RKO (cell line): ENCODE measurements at regions not wholly inside any gene's neighbourhood (a gene's known extent, or its start where the extent isn't known, plus 50 kb on each side); places are given as distances from the start of the nearest gene placed in this dataset.
"Not testable (repeated sequence)": the region's sequence is repeated elsewhere in the genome, so short reads cannot be mapped to it uniquely, and the experiment has no call there.

Experiments used
- DNase-seq: peaks from one replicate; pipeline ENCODE4 v3.0.0-alpha.2; 2016; ENCODE audit warnings: low spot score

DNA sequence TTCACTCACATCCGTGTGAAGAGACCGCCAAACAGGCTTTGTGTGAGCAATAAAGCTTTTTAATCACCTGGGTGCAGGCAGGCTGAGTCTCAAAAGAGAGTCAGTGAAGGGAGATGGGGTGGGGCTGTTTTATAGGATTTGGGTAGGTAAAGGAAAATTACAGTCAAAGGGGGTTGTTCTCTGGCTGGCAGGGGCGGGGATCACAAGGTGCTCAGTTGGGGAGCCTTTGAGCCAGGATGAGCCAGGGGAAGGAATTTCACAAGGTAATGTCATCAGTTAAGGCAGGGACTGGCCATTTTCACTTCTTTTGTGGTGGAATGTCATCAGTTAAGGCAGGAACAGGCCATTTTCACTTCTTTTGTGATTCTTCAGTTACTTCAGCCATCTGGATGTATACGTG lies 210.3 kb upstream of the ELL2 start:
- not testable (repeated sequence) for DNase-seq

GRCh38 chr5:96170481-96171125 lies 209.0 kb upstream of the ELL2 start:
- DNase-seq: not testable (repeated sequence)

GRCh38 chr5:96168833-96169232 lies 207.2 kb upstream of the ELL2 start:
- DNase-seq: not testable (repeated sequence)

DNA sequence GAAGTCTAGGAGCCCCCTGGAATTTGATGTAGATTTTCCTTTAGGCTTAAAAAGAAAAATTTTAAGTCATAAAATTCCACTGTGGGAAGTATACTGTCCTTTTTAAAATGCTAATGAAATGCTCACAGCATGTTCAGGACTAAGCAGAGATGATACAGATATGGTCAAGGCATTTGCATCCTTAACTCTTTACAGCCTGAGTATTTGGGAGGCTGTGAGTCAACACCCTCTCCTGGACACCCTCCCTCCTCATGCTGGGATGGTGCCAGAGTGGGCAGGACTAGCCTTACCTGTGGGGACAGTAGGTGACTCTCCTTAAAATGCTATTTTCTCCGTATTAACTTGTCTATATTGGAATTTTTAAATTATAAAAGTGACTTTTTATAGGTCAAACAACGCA lies 197.4 kb upstream of the ELL2 start:
- no peak for DNase-seq

- DNase-seq: no peak
Observed at GRCh38 chr5:96157841-96158291, 196.2 kb upstream of the ELL2 start.

DNA sequence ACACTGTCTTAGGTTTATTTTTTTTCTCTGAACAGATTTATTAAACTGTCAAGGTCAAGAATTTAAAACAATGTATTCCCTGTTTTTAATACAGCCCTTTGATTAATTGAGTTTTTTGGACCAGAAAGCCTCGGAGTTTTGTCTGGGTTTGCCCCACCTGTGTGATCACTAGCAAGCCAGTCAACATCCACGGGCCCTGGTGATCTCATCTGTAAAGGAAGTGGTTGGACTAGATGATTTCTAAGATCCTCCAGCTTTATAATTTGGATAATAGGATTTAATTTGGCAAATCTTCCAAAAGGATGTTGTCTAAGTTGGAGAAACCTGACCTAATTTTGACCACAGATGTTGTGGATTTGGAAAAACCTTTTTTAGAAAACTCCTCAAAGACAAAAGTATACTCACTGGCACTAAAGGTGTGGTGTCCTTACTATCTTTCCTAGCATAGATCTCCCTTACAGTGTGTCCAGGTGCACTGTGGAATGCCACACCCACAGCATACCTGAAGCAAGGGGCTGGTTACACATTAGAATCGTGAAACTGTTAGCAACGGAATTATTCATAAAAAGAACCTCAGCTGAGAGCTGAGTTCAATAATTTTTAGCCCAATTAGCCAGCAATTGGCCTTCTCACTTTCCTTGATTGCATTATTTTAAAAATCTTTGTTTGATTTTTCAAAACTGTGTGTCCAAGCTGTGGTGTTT lies 195.6 kb upstream of the ELL2 start:
- no peak for DNase-seq

- DNase-seq: no peak
Observed at GRCh38 chr5:96155147-96155546, 193.5 kb upstream of the ELL2 start.

DNA sequence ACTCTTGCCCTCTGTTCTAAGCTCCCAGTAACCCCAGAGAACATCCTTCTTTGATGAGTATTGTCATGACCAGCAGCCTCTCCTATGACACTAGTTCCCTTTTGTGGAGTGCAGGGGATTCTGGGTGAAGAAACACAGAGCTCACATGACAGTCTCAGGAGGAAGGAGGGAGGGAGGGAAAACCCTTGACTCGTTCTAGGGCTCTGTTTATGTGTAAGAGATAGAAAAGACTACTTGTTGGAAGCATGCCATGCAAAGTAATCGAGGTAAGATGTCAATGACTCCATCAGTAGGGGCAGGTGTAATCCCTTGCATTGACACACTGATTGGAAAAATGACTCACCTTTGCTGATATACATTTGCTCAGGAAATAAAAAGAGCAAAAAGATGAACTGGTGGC lies 190.2 kb upstream of the ELL2 start:
- DNase-seq: peak; percentile 10

- no peak for DNase-seq
Observed at GRCh38 chr5:96150007-96150406, 188.4 kb upstream of the ELL2 start.

DNA sequence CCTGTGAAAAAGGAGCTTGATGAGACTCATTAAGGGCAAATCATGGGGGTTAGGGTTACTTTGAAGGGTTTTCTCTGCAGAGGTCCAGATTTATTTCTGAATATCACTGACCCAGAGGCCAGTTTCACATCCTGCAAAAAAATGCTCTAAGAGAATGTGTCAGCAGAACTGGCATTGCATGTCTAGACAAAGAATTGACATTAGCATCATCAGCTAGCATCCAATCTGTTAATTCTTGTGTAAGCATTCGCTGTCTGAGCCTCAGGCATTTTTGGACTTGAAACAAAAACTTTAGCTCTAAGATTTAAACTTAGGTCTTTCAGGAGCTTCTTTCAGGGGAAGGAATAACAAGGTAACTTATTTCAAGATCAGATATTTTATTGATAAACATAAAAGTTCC lies 187.9 kb upstream of the ELL2 start:
- no peak for DNase-seq

DNA sequence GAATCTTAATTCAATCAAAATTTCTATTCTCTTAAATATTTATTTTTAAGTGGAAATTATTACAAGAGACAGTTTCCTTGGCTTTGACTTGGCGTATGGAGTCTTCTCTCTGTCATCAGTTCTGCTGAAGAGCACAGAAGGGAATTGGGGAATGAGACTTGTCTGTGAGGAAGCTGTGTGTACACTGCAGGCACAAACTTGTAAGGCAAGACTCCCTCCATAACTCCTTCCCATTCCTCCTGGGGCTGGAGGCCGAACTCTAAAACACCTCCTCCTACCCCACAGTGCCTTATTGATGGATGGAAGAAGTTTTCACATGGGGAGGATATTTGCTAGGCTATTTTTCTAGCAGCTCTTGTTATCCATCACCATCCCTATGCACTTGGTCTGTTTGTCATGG lies 187.4 kb upstream of the ELL2 start:
- DNase-seq: no peak

- no peak for DNase-seq
Observed at GRCh38 chr5:96148376-96148775, 186.7 kb upstream of the ELL2 start.

DNA sequence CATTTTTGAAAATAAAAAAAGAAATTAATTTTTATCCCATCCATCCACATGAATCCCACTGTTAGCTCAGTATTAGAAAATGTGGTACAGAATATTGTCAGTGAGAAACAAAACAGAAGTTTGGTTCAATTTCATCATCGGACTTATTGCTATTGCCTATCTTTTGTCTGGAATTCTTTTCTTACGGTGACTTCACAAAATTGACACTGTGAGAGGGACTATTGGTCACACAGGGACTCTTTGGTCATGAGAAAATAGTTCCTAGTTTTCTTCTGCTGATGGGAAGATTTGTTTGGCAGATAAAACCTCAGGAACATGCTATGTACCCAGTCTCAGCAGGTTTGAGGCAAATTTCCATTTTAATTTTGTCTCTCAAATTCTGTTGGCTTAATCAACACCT lies 186.2 kb upstream of the ELL2 start:
- DNase-seq: no peak

DNA sequence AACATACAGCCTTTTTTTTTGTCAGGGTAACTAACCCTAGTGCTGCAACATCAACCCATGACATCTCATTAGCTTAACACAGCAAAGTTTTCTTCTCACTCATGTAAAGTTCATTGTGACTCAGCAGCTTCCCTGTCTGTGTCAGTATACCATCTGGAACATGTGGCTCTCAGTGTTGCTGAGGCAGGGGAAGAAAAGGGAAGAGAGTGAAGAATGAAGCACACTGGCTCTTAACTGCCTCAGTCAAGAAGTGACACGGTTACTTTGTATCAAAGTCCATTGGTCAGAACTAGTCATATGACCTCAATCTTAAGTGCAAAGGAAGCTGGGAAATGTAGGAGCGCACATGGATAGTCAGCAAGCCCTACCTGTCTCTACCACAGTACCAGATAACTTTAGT lies 185.0 kb upstream of the ELL2 start:
- peak; percentile 63 for DNase-seq

DNA sequence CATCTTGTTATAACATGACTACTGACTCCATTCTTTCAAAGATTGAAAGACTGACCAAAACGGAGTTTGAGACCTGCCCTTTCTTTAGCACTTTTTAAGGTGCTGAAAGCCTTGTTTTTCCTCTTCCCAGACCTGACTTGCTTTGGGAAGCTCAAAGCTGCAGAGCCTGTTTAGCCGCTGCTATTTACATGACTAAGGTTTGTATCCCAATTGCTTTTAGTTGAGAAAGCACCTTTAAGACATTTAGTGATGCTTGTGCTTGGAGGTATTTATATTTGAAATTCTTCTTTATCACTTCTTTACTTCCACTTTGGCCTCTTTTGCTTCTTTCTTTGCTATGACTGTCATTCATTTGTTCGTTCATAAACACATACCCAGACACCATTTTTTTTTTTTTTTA lies 182.6 kb upstream of the ELL2 start:
- no peak for DNase-seq

GRCh38 chr5:96143450-96143849 lies 181.8 kb upstream of the ELL2 start:
- no peak for DNase-seq

GRCh38 chr5:96142786-96143434 lies 181.3 kb upstream of the ELL2 start:
- DNase-seq: no peak

DNA sequence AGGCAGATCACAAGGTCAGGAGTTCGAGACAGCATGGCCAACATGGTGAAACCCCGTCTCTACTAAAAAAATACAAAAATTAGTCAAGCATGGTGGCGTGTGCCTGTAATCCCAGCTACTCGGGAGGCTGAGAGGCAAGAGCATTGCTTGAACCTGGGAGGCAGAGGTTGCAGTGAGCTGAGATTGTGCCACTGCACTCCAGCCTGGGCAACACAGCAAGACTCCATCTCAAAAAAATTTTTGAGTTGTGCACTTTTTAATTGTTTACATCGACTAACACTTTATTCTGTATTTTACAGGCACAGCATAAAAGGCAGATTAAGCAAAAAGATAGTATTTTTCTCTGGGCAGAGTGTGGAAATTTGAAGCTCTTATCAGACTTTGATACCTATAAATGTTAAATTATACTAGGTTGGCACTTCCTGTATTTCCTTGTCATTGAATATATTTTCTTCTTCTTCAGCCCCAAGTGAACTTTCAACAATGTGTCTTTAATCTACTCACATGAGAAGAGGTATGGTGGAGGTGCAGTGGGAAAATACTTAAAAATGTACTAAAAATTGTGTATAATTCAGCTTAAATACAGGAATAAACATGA lies 180.6 kb upstream of the ELL2 start:
- no peak for DNase-seq

DNA sequence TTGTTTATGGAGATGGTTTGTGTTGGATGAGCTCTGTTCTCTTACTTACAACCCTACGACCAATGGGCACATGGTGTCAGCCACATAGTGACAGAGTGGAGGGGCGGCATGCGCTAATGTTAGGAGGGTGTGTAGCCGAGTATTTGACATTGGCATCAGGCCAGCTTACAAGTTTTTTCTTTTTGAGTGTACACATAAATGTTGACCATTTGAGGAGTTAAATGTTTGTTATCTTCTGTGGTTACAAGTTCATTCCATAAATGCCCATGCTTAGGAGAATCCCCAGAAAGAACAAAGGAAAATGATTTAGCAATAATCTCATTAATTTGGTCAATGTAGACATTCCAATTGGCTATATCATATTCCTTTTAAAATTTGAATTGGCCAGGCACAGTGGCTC lies 180.1 kb upstream of the ELL2 start:
- DNase-seq: no peak

DNA sequence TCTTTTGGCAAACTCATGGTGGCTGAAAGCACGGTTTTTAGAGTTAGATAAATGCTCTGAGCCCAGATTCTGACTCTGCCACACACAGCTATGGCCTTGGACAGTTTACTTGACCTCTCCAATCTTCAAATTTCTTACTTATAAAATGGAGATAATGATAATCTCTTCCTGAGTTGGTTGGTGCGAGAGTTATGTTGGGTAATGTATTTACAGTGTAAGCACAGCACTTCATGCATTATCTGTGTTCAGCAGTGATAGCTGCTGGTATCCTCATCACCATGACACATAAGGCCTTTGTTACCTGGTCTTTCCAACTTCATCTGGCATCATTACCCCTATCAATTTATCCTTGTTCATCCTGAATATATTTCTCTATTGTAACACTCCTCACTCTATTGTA lies 178.8 kb upstream of the ELL2 start:
- DNase-seq: no peak

- no peak for DNase-seq
Observed at GRCh38 chr5:96140084-96140483, 178.4 kb upstream of the ELL2 start.

DNA sequence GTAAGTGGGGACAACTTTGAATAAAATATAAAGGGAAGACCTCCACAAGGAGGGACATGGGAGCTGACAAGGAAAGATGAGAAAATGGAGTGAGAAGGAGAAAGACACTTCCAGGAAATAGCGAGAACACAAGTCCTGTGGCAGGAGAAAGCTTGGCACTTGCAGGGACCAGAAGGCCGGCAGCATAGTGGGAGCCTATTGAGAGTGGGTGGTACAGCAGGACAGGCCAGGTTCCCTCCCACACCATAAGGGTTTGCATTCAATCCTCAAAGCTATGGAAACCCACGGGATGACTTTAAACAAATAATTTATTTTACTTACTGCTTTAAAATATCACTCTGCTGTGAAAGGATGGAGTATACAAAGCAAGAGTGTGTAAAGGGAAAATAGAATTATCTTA lies 173.2 kb upstream of the ELL2 start:
- no peak for DNase-seq
